Endothelial cell of hepatic sinusoid (primary cell): ENCODE measurements at regions not wholly inside any gene's neighbourhood (a gene's known extent, or its start where the extent isn't known, plus 50 kb on each side); places are given as distances from the start of the nearest gene placed in this dataset.
"Not testable (repeated sequence)": the region's sequence is repeated elsewhere in the genome, so short reads cannot be mapped to it uniquely, and the experiment has no call there.

Source experiments
- in situ Hi-C: cut with HindIII; loops from 2 replicates; pipeline ENCODE4 v1.10.0; 2017; ENCODE audit warnings: low sequenced_read_pairs

DNA sequence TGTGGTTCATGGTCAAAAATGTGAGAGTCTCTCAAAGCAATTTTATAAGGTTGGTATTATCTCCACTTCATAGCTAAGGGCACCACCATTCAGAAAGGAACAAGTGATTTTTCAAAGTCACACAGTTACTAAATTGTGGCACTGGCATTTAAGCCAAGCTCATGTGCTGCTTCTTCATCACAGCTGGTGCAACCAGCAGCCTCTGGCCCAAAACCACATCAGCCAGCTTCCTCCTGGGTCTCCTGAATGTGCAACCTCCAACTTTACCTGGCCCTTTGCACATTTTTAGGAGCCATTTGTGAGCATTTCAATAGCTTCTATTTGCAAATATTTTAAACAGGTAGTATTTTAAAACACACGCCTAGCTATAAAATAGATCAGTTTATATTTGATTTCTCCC is 293.7 kb downstream of the BCL11A start:
- in situ Hi-C loops: no loop called here

DNA sequence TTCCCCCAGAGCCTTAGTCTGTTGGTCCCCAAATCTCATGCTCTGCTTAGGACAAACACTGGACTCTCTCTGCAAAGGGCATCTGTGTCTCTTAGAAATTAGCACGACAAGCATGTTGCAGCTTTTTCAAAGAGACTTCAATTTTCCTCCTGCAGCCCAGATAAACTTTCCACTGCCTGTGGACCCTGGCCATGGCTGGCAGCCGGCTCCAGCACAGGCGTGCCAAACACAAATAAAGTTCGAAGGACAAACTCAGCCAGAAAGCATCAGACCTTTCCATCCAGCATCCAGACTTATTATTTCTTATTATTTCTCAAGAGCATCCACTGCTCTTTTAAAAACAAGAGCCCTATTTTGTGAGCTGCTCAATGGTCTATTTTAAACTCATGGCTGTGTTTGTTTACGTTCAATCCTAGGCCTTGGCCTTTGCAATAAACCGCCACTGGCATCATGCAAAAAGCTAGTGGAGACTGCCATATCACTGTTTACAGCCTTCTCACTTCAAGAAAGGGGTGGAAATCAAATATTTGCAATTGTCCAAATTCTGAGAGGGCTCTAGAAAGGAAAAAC is 300.8 kb downstream of the BCL11A start:
- in situ Hi-C loops: no loop called here

DNA sequence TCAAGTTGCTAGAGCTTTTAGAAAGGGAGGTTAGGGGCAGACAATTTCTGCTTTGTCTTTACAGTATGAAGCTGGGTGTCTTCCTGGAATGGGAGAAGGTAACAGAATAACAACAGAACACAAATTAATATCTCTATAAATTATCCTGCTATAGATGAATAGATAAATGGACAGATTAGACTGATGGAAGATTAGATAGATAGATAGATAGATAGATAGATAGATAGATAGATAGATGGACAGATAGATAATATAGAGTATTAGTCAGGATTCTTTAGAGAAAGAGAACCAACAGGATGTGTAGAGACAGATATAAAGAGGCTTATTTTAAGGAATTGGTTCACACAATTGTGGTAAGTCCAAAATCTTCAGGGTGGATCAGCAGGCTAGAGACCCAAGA is 302.2 kb downstream of the BCL11A start:
- in situ Hi-C loops: no loop called here

DNA sequence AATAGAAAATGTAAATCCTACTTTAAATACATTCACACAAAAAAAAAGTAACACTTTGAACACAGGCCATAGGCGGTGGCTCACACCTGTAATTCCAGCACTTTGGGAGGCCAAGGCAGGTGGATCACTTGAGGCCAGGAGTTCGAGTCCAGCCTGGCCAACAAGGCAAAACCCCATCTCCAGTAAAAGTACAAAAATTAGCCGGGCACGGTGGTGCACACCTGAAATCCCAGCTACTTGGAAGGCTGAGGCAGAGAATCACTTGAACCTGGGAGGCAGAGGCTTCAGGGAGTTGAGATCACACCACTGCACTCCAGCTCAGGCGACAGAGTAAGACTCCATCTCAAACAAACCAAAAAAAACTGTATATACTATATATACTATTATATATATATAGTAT is 303.6 kb downstream of the BCL11A start:
- in situ Hi-C loops: no loop called here

DNA sequence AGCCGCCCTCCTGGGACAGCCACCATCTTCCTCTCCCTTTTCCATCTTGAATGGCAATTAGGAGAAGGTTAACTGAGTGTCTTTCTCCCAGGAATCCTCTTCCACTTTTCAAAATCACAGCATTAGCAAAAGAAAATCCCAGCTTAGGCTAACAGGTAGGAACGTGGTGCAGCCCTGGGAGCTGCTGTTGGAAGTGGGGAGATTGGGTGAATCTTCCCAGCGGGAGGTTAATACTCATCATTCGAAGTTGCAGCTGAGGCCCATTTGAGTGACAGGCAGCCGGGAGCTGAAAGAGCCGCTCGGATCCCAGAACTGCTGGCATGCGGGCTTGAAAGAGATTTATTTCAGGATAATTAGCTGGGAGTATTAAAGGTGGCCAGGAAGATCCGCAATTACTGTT is 306.0 kb downstream of the BCL11A start:
- in situ Hi-C loops: no loop called here

DNA sequence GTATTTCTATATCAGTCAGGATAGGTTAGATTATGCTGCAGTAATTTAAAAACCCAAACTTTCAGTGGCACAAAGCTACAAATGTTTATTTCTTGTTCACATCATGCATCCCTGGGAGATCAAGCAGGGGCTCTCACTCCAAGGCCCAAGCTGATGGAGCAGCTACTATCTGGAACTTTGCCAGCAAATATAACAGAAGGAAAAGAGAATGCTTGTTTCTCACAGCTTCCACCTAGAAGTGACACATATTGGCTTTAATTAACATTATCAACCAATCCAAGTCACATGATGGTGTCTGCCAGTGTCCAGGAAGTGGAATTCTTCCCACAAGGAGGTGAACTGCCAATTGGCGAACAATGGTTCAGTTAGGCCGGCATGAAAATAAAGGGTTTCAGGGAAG is 306.9 kb downstream of the BCL11A start:
- in situ Hi-C loops: no loop called here

DNA sequence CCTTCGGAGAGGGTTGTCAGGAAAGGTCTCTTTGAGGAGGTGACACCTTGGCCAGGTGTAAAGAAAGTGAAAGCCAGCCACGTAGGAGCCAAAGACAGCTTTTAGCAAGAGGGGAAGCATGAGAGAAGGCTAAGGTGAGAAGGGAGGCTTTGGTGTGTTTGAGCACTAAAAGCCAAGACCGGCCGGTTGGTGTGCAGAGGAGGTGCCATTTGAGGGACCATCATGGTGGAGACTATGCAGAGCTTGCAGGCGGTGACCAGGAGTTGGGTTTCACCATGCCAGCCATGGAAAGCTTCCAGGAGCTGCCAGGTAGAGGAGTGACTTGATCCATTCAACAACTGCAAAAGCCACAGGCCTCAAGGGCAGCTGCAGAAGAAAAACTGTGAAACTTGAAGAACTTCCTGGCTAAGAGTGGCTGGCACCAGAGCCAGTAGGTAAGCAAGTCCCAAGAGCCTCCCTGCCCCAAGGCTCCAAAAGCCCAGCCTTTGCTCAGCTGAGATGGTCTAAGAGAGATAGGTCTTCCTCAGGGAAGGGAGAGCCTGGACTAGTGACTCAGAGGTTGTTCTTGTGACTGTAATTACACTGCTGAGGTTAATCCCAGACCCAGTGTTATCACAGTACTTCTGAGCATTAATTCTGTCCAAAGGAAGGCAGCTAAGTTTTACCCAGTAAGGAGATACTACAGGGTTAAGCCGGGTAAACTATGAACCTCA is 319.0 kb downstream of the BCL11A start:
- in situ Hi-C loops: no loop called here

DNA sequence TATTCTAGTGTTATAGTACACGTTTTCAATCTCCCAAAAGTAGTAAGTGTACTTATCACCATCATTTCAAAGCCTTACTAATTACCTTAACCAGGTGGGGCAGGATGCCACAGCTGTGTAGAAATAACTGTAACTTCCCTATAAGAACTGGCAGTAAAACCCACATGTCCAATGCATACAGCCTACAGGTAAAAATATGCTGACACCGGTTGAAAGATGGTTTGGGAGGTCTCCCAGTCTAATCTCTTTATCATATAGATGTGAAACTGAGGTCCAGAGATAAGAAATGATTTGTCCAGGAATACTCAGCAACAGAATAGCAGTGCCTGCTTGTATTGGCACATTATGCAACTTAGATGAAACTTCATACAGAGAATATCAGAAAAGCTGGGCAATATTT is 322.9 kb downstream of the BCL11A start:
- in situ Hi-C loops: no loop called here

DNA sequence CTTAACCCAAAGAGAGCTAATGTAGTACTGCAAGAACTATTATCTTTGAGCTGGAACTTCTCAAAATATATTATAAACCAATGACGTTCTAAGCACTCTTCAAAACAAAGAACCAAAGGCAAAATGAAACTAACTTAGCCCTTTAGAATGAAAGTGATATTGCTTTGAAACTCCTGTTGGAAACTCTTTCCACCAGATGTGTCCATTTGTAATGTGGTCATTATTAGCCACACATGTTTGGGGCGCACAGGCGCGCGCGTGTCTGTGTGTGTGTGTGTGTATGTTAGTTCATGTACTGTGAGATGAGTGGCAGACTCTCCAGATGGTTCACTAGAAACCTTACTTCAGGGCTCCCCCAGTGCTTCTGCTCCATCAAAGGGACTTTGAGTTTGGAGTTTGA is 323.4 kb downstream of the BCL11A start:
- in situ Hi-C loops: no loop called here

DNA sequence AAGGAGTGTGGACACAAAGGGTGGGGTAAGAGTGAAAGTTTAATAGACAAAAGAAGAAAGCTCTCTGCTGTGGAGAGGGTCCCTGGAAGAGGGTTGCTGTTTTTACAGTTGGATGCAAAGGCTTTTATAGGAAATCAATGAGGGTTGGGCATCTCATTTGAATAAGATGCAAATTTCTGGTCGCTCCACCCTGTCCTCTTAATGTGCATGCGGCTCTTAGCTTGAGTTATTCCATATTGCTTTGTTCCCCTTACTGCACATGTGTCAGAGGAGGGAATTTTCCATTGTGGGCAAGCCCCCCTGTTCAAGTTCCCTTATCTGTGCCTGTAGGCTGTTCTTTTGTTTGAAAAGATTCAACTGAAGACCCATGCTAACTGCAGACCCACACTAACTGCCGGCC is 326.5 kb downstream of the BCL11A start:
- in situ Hi-C loops: no loop called here

DNA sequence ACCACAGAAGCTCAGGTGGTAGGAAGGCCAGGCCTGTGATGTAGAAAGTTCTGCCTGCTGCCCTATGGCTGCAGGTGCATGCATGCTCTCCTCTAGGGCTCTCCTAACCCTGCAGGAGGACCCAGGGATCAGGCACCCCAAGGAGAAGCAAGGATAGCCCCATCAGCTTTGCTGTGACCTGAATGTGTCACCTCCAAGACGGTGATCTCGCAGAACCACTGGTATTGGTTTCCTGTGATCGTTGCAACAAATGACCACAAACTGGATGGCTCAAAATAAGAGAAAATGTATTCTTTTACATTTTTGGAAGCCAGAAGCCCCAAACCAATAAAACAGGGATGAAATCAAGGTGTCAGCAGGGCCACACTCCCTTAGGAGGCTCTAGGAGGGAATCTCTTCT is 327.3 kb downstream of the BCL11A start:
- in situ Hi-C loops: no loop called here

DNA sequence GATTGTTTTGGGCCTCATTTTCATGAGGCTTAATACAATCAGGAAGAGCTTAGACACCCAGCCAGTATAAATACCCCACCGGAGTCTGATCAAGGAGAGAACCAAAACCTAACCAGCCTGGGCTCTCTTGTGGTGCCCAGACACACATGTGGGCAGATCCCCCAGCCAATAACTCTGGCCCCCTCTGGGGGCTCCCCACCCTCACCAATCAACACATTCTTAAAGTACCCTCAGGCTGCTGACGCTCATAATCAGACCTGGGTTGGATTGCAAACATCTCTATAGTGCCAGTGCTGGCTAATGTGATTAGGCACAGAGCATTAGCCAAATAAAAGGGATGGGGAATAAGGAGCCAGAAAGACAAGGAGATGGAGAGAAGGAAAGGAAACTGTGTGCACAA is 329.6 kb downstream of the BCL11A start:
- in situ Hi-C loops: no loop called here

DNA sequence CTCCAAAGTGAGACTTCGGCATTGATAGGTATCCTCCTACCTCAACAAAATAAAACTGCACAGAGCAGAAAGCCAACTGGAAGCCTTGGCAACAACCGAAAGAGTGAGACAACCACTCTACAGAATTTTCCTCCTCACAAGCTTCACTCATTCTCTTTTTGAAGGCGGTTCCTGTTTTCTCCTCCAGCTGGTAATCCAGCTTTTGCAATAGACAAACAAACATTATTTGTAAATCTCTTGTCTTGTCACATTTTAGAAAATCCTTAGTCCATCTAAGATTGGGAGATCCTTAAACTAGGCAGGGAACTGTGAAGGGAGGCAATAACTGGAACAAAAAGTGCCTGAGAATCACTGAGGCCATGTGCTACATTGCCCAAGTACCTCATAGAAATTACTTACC is 332.4 kb downstream of the BCL11A start:
- in situ Hi-C loops: no loop called here

DNA sequence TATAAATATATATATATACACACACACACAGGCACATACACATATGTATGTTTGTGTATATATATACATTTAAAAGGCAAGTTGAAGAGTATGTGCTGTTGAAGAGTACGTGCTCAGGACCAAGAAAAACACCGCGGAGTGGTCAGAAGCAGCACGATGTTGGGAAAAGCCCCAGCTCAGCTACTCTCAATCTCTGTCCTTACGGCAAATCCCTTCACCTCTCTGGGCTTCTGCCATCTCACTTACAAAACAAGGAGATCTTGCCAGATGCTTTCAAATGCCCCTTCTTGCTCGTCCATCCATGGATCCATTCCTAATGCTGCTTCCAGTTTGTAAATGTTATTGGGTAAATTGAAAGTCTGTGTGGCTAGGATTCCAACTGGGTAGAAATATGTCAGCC is 333.9 kb downstream of the BCL11A start:
- in situ Hi-C loops: no loop called here

DNA sequence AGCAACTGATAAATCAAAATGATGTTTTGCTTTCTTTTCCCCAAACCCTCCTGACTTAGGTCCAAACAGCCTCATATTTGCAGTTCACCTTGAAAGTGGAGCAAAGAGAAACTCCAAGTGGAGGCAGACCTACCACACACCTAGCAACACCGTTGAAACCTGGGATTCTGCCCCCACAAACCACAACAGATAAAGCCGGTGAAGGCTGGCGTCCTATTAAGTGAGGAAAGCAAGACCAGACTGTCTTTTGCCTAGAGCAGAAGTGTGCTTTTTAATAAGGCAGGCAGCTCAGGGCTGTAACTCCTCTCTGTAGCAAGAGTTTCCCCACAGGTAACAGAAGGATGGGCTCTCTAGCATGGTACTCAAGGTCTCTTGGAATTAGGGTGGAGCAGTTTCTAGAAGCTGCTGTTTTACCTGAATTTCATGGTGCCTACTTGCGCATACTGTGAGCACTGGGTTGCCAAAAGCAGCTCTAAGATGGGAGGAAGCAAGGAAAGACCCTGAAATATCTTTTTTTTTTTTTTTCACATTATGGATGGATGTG is 336.9 kb downstream of the BCL11A start:
- in situ Hi-C loops: no loop called here

DNA sequence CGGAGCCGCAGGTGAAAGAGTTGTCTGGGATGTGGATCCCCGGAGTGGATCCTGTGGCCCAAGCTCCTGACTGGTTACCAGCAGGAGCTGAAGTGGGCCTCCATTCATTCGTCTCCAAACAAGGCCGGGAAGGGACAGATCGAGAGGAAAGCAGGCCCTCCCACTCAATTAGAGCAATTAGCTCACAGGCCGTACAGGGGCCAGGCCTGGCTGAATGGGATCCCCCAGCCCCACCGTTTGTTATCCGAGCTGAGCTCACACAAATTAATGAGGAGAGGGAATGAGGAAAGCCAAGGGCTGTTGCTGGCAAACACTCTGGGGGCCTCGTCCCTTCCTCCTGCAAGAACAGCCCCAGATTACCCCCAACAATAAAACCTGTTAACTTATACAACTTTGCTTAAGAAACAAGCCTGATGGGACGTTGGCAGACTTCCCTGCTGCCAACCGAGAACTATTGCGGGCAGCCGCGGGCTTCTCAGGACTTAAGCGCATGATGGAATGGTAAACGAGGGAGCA is 338.0 kb downstream of the BCL11A start:
- in situ Hi-C loops: no loop called here

DNA sequence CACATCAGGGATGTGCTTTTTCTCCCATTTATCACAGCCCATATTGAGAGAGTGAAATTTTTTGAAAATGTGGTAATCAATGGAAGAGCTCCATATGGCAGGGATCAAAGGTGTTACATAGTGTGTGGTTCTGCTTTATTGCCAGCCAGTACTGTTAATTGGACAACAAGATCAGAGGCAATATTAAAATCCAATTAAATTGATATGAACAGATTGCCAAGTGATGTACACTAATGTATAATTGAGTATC is 338.9 kb downstream of the BCL11A start:
- in situ Hi-C loops: no loop called here

DNA sequence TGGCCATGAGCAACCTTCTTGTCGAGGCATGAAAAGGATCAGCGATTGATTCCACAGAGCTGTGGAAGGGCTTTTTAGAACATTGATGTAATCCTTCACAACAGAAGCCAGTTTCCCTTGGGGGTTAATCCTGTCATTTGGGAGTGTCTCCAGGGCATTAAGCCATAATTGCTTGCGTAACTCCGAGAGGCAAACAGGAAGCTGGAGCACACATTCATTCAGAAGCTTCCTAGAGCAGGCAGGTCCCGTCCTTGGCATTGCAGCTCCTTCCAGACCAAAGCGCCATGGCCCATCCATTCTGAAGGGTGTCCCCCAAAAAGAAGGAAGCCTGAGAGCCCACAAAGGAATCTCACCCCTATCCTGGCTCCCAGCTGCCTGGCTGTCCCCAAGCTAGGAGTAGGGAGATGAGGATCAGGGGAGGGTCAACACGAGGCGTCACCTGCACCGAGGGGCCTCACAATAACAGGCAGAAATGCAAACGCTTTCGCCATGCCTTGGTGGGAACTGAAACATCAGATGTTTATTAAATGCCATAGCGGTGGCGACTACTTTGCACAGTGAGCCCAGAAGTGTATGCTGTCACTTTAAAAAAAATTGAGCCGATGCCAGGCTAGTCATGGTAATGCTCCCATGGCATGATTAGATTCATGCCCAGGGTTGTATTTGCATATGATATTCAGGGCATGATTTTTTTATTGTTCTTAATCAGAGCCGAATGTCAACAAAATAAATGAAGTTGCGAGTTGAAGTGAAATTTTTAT is 339.4 kb downstream of the BCL11A start:
- in situ Hi-C loops: no loop called here

DNA sequence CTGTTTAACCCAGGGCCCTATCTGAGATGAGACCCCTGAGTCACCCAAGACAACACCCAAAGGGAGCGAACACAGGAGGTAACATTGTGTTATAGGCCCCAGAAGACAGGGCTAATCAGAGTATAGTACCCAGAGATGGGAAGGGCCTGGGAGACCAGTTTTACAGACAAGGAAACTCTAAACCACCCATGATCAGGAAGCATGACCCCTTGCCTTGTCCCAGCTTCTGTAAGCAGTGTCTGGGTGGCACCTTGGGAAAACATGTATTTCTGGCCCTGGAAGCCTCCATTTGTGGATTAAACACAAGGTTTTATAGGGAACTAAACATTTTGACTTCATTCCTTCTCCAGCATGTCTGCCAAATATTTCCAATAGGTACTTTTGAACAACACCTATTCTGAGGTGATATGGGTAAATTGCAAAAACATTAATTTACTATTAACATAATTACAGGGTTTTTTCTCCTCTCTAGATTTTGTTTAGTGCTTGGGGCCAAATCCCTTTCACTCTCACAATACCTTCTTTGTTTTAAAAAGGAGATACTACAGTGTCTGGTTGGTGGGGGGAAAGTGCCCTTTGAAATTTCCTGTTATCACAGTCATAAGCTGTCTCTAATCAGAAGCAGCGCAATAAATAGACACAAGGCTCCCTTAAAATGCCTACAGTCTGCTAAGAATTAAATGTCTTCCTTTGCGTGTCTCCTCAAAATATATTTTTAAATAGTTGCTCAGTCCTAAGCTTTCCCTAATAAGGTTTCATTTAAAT is 341.1 kb downstream of the BCL11A start:
- in situ Hi-C loops: no loop called here

DNA sequence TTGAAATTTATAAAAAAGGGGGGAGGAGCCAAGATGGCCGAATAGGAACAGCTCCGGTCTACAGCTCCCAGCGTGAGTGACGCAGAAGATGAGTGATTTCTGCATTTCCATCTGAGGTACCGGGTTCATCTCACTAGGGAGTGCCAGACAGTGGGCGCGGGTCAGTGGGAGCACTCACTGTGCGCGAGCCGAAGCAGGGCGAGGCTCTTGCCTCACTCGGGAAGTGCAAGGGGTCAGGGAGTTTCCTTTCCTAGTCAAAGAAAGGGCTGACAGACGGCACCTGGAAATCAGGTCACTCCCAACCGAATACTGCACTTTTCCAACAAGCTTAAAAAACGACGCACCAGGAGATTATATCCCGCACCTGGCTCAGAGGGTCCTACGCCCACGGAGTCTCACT is 364.4 kb downstream of the BCL11A start:
- in situ Hi-C loops: not testable (repeated sequence)

DNA sequence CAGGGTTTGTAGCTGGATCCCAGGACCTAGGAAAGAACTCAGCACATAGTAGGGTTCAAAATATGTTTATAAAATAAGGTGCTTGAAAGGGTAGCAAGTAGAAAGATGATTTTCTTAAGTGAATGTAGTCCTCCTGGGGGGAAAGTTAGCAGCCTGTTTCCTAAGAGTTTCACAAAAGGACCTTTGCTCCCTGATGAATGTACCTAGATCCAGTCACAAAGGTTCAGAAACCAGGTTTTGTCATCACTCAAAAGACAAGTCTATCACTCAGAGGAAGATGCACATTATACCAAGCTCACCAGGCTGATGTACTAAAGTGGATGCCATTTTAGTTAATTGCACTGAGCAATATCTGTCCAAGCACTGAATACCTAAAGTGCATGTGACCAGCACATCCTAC is 378.2 kb downstream of the BCL11A start:
- in situ Hi-C loops: no loop called here
